Right lobe of liver (tissue), 6 donors: ENCODE measurements at regions not wholly inside any gene's neighbourhood (a gene's known extent, or its start where the extent isn't known, plus 50 kb on each side); places are given as distances from the start of the nearest gene placed in this dataset.
A peak's percentile ranks its signal among the peaks of the same experiment; 100 is the strongest.

Source experiments
- ATAC-seq, 4 donors: fragments of 200-7000 bp; cut with Tn5 transposase; one replicate each; pipeline ENCODE4 v1.9.1; 2020; ENCODE audit warnings: mild to moderate bottlenecking in 4 of 4, moderate library complexity in 4 of 4
- DNase-seq, 3 donors: peaks; one replicate each; pipeline ENCODE4 v3.0.0-alpha.2; 2020
- H3K27ac ChIP-seq, 3 donors: fragments of 200-600 bp; one replicate each; pipeline ENCODE4 v1.8.0; 2022
- H3K27me3 ChIP-seq, 2 donors: fragments of 200-600 bp; one replicate each; pipeline ENCODE4 v1.8.0; 2022
- H3K36me3 ChIP-seq, 4 donors: fragments of 200-600 bp; sonication (generic) in 1 of 4; one replicate each; pipeline versions ENCODE4 v1.5.1 to v1.8.0; 2017 to 2022; ENCODE audit warnings: control low read depth in 1 of 4
- H3K4me1 ChIP-seq, 4 donors: fragments of 200-600 bp; sonication (generic) in 1 of 4; one replicate each; pipeline versions ENCODE4 v1.5.1 to v1.8.0; 2017 to 2022; ENCODE audit warnings: control low read depth in 1 of 4
- H3K4me3 ChIP-seq, 3 donors: fragments of 200-600 bp; one replicate each; pipeline ENCODE4 v1.8.0; 2022
- H3K9me3 ChIP-seq, 4 donors: fragments of 200-600 bp; sonication (generic) in 1 of 4; one replicate each; pipeline versions ENCODE4 v1.5.1 to v1.8.0; 2017 to 2022; ENCODE audit warnings: control low read depth in 1 of 4
- POLR2A ChIP-seq: fragments of 450-650 bp; IDR thresholded peaks from one replicate; pipeline ENCODE4 v1.6.1; 2017; ENCODE audit warnings: antibody characterized with exemption, mild to moderate bottlenecking
- WGBS: methylation state at CpG from one replicate; pipeline ENCODE4 v1.1.6; 2018; ENCODE audit warnings: low coverage, low lambda C conversion rate; ENCODE audit not compliant: insufficient coverage; ENCODE audit errors: missing lambda C conversion rate; 5-methylcytosine and 5-hydroxymethylcytosine counted together
- intact Hi-C, 2 donors: fragments of 100-400 bp; cut with DNase I; formaldehyde crosslinking; loops; one replicate each; pipeline versions ENCODE4 v1.11.2 to v1.14.1; 2022
- TF ChIP-seq, protein P1 (sequence below), 4 donors: fragments of 200-600 bp in 3 of 4; fragments of 450-650 bp in 1 of 4; IDR thresholded peaks; one replicate each; pipeline versions ENCODE4 v1.5.1 to v1.8.0; 2016 to 2022; ENCODE audit warnings: antibody characterized with exemption in 4 of 4, mild to moderate bottlenecking in 2 of 4
- donor health status: DM: no; HTN: yes; CAD: no.
- donor health status: DM: no; HTN: no; CAD: no.
- donor health status: DM: no; HTN: no; CAD: no.
- donor health status: DM: no; HTN: yes; CAD: no.
- donor health status: DM: no; HTN: yes; CAD: no.

DNA sequence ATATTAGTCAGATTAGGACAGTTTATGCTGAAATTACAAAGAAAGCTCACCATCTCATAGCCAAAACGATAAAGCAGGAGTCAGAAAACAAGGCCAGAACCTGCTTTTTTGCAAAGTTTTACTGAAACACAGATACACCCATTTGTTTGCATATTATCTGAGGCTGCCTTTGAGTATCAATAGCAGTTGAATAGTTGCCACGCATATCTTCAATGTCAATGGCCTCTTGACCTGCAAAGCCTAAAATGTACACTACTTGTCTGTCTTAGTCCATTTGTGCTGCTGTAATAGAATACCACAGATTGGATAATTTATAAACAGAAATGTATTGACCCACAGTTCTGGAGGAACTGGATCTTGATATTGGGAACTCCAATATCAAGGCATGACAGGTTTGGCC, 94.1 kb upstream of the NT5E start:
- peaks cover 0 to 8% (median 0%) of the 10 kb centered on the region in 4 donors for H3K4me1 ChIP-seq
- DNase-seq, result no peak
- no peak overlapping the region for H3K27ac ChIP-seq
- WGBS, result 29% methylated on average over 2 of the region's 2 CpGs
- peak; percentile 31 to 60 (median 45) for ATAC-seq
- no peak for TF ChIP-seq POLR2A
- H3K27me3 ChIP-seq, result no peaks in the 10 kb centered on the region
- H3K4me3 ChIP-seq, result no peak overlapping the region
- no peaks in the 10 kb centered on the region for H3K9me3 ChIP-seq
- H3K36me3 ChIP-seq, result no peaks in the 10 kb centered on the region
- intact Hi-C loops, result loop anchor here in 1 of 2 donors (10.0 kb wide), 1 partner anchor 129 kb away; no protein-coding TSS in a partner anchor

DNA sequence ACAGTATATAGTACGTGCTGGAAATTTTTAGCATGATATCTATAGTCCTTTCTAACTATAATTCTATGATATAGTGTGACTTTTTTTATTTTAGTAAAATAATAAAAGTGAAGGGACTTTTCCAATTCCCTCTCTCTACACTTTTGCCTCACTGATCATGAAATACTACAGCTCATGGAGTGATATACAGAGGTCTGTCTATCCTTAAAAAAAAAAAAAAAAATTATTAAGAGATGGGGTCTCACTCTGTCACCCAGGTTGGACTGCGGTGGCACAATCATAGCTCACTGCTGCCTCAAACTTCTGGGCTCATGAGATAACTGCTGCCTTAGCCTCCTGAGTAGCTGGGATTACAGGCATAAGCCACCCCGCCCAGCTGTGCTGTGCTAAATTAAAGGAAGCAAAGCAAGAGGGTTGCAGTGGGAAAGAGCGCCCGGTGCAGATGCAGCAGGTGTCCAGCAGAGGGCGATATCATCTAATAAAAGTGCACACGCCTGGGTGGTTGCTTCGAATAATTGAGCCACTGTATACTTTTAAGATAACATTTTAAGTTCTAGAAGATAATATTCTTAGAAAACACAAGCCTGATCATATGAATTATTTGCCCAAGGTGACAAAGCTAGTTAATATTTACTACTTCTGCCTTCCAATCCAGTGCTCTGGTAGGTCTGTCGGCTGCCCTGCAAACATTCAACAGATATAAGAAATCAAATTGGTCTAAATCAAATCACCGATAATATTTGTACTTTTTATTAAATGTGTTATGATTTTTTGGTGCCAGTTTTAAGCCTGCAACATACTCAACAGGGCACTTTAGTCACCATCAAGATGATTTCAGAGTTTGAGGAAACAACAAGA, 94.9 kb upstream of the NT5E start:
- Histone ChIP-seq H3K4me1 (peaks cover 0 to 7% (median 0%) of the 10 kb centered on the region in 4 donors), H3K9me3 (no peaks in the 10 kb centered on the region), H3K4me3 (no peak overlapping the region), H3K36me3 (no peaks in the 10 kb centered on the region), H3K27ac (no peak overlapping the region), H3K27me3 (no peaks in the 10 kb centered on the region)
- 14% methylated on average over 10 of the region's 10 CpGs for WGBS
- DNase-seq (peak; percentile 63 to 71 (median 64)), ATAC-seq (peak; percentile 99 to 100 (median 99))
- TF ChIP-seq, protein P1, sequence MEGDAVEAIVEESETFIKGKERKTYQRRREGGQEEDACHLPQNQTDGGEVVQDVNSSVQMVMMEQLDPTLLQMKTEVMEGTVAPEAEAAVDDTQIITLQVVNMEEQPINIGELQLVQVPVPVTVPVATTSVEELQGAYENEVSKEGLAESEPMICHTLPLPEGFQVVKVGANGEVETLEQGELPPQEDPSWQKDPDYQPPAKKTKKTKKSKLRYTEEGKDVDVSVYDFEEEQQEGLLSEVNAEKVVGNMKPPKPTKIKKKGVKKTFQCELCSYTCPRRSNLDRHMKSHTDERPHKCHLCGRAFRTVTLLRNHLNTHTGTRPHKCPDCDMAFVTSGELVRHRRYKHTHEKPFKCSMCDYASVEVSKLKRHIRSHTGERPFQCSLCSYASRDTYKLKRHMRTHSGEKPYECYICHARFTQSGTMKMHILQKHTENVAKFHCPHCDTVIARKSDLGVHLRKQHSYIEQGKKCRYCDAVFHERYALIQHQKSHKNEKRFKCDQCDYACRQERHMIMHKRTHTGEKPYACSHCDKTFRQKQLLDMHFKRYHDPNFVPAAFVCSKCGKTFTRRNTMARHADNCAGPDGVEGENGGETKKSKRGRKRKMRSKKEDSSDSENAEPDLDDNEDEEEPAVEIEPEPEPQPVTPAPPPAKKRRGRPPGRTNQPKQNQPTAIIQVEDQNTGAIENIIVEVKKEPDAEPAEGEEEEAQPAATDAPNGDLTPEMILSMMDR (IDR thresholded peaks at IDR 0.05), result peak; percentile 93 to 97 (median 96)
- no peak for TF ChIP-seq POLR2A
- intact Hi-C loops, result loop anchor here in 1 of 2 donors (10.0 kb wide), 1 partner anchor 130 kb away; no protein-coding TSS in a partner anchor

DNA sequence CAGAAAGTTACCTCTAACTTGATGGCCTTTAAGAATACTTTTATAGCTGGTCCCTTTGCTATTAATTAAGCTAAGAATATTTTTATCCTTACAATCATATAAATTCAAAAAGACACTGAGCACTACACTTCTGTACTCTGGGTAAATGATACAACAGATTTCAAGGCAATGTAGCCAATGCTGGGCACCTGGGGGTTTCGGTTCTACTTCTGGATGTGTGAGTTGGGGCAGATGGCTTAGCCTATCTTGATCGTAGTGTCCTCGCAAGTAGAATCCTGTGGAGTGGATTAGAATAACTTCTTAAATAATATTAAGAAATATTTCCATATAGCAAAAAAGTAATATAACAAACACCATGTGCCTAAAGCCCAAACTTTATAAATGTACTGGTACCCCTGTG, 96.9 kb upstream of the NT5E start:
- Histone ChIP-seq H3K36me3 (no peaks in the 10 kb centered on the region), H3K4me3 (no peak overlapping the region), H3K9me3 (no peaks in the 10 kb centered on the region), H3K27me3 (no peaks in the 10 kb centered on the region), H3K27ac (no peak overlapping the region), H3K4me1 (peaks cover 0 to 7% (median 0%) of the 10 kb centered on the region in 4 donors)
- intact Hi-C loops, result loop anchor here in 1 of 2 donors (10.0 kb wide), 1 partner anchor 132 kb away; no protein-coding TSS in a partner anchor
- DNase-seq (no peak), ATAC-seq (no peak)
- 82% methylated on average over 3 of the region's 3 CpGs for WGBS
- no peak for TF ChIP-seq POLR2A
- TF ChIP-seq, protein P1 (IDR thresholded peaks at IDR 0.05), result no peak

DNA sequence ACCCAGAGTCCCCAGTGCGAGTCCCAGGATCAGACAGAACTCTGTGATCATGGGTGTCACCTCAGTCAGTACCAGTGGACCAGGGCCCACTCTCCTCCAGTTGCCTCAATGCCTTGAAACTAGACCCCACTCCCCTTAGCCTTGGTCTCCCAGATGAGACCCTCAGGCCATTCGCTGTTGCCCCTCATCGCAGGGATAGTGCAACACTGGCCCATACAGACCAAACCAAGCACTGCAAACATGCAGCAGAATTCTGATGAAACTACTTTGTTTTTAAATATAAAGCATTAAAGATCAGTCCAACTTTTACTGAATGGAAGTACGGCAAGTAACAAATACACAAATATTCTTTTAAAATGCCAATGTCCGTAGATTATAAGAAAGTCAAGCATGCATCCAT, 101.2 kb upstream of the NT5E start:
- 74% methylated on average over 4 of the region's 5 CpGs for WGBS

More for the DNA sequence above, 101.2 kb upstream of the NT5E start:
- intact Hi-C loops, result no loop called here
- Histone ChIP-seq H3K9me3 (no peaks in the 10 kb centered on the region), H3K4me1 (no peaks in the 10 kb centered on the region), H3K4me3 (no peak overlapping the region), H3K27ac (no peak overlapping the region), H3K27me3 (no peaks in the 10 kb centered on the region), H3K36me3 (no peaks in the 10 kb centered on the region)
- DNase-seq (no peak), ATAC-seq (no peak)
- TF ChIP-seq, protein P1 (IDR thresholded peaks at IDR 0.05), result no peak
- no peak for TF ChIP-seq POLR2A
